ENCODE measurements at regions not wholly inside any gene's neighbourhood (a gene's known extent, or its start where the extent isn't known, plus 50 kb on each side); places are given as distances from the start of the nearest gene placed in this dataset.

DNA sequence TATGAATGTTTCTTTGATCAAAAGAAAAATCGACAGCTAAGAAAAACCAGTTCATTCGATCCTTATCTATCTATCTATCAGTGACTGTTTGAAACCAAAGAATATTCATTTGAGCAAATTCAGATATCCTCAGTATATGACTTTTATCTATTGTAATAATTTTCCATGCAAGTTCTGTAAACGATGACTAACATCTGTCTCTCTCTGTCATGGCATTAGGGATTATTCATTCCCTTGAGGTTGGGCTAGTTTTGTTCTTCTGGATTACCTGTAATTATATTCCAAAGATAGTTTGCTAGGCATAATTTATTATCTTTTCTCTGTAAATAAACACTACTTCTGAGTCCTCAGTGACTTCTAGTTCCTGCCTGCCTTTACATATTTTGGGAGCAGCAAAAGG is 497.7 kb upstream of the CDH11 start:
- CTCF ChIA-PET: no interaction called here
- DNase-seq (ENCODE audit: low read depth): no peak
- TF ChIP-seq, protein P1, sequence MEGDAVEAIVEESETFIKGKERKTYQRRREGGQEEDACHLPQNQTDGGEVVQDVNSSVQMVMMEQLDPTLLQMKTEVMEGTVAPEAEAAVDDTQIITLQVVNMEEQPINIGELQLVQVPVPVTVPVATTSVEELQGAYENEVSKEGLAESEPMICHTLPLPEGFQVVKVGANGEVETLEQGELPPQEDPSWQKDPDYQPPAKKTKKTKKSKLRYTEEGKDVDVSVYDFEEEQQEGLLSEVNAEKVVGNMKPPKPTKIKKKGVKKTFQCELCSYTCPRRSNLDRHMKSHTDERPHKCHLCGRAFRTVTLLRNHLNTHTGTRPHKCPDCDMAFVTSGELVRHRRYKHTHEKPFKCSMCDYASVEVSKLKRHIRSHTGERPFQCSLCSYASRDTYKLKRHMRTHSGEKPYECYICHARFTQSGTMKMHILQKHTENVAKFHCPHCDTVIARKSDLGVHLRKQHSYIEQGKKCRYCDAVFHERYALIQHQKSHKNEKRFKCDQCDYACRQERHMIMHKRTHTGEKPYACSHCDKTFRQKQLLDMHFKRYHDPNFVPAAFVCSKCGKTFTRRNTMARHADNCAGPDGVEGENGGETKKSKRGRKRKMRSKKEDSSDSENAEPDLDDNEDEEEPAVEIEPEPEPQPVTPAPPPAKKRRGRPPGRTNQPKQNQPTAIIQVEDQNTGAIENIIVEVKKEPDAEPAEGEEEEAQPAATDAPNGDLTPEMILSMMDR (IDR thresholded peaks at IDR 0.05; ENCODE audit: insufficient read depth, low read depth, low read length): no peak
- H3K36me3 ChIP-seq (ENCODE audit: control insufficient read depth, insufficient read depth, low read length): no peaks in the 10 kb centered on the region
- no peak overlapping the region for H3K4me3 ChIP-seq (ENCODE audit: low read depth, low read length)
- no peaks in the 10 kb centered on the region; the same call in 1 of the 2 replicates for H3K27me3 ChIP-seq (ENCODE audit: control insufficient read depth, insufficient read depth, low read length)
- POLR2A ChIA-PET: no interaction called here

DNA sequence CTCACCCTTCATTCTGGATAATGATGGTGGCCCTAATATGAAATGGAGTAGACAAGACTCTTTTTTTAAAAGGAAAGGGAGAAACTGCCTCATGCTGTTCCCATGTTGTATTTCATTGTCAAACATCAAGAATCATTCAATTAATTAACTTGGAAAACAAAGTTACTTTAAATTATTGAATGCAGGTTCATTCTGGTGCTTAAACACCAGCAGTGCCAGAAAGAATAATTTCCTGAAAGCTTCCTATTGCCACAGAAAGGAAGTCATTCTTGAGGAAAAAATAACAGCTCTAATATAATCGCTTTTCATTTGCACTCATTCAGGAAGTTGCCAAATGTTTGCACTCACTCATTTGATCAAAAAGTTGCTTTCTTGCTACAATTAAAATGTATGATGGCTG is 497.1 kb upstream of the CDH11 start:
- DNase-seq (ENCODE audit: low read depth): no peak

DNA sequence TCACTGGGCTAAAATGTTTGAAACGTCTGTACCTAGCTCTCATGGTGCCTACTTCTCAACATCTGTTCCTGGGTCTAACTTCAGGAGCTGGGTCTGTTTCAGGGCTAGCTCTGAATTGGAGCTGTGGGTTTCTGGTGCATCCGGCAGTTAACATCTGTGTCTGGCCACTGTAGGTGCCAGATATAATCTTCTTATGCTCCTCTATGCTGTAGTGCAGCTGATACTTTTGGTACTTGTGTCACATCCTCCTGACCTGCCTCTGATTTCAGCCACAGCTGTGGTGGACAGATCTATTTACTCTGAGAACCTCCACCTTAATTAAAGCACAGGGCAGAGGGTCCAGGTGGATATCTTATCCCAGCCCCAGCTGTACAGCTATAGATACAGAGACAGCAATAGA is 496.5 kb upstream of the CDH11 start:
- ChIA-PET CTCF (interaction anchor here (0.7 to 1.5 kb wide), 2 partner anchors 18 to 37 kb away, joined by 3 read pairs; no protein-coding TSS in a partner anchor), POLR2A (no interaction called here)
- TF ChIP-seq, protein P1 (IDR thresholded peaks at IDR 0.05; ENCODE audit: insufficient read depth, low read depth, low read length): no peak
- no peaks in the 10 kb centered on the region; the same call in 1 of the 2 replicates for H3K27me3 ChIP-seq (ENCODE audit: control insufficient read depth, insufficient read depth, low read length)
- H3K4me3 ChIP-seq (ENCODE audit: low read depth, low read length): no peak overlapping the region
- DNase-seq (ENCODE audit: low read depth): no peak
- no peaks in the 10 kb centered on the region for H3K36me3 ChIP-seq (ENCODE audit: control insufficient read depth, insufficient read depth, low read length)

More for the DNA sequence above, 497.1 kb upstream of the CDH11 start:
- H3K4me3 ChIP-seq (ENCODE audit: low read depth, low read length): no peak overlapping the region
- H3K36me3 ChIP-seq (ENCODE audit: control insufficient read depth, insufficient read depth, low read length): no peaks in the 10 kb centered on the region
- no peaks in the 10 kb centered on the region; the same call in 1 of the 2 replicates for H3K27me3 ChIP-seq (ENCODE audit: control insufficient read depth, insufficient read depth, low read length)
- ChIA-PET POLR2A (no interaction called here), CTCF (interaction anchor here (0.7 to 1.5 kb wide), 2 partner anchors 19 to 36 kb away, joined by 3 read pairs; no protein-coding TSS in a partner anchor)
- TF ChIP-seq, protein P1 (IDR thresholded peaks at IDR 0.05; ENCODE audit: insufficient read depth, low read depth, low read length): no peak

DNA sequence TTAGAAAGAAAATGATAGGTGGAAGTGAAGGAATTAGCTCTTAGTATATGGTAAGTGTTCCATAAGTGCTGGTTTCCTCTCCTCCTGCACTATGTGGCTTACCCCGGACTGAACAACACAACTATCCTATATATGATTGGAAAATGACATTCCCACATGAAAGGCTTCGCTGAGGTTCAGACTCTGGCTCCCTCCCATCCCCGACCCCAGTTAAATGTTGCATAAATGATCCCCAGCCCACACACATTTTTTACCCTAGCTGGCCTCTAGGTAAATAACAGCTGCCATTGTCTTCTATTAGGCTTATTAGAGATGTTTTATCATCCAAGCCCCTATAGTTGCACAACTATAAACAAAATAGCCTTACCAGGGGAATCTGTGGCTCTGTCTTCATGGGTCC is 495.6 kb upstream of the CDH11 start:
- H3K36me3 ChIP-seq (ENCODE audit: control insufficient read depth, insufficient read depth, low read length): no peaks in the 10 kb centered on the region
- TF ChIP-seq, protein P1 (IDR thresholded peaks at IDR 0.05; ENCODE audit: insufficient read depth, low read depth, low read length): no peak
- no peak overlapping the region for H3K4me3 ChIP-seq (ENCODE audit: low read depth, low read length)
- DNase-seq (ENCODE audit: low read depth): no peak
- H3K27me3 ChIP-seq (ENCODE audit: control insufficient read depth, insufficient read depth, low read length): no peaks in the 10 kb centered on the region; the same call in 1 of the 2 replicates
- POLR2A ChIA-PET: interaction anchor here (1.2 kb wide), 1 partner anchor 17 kb away, joined by 8 read pairs; no protein-coding TSS in a partner anchor
- CTCF ChIA-PET: interaction anchor here (0.7 to 1.5 kb wide), 3 partner anchors 9 to 1066 kb away, joined by 3 to 4 read pairs (median 3); no protein-coding TSS in a partner anchor

DNA sequence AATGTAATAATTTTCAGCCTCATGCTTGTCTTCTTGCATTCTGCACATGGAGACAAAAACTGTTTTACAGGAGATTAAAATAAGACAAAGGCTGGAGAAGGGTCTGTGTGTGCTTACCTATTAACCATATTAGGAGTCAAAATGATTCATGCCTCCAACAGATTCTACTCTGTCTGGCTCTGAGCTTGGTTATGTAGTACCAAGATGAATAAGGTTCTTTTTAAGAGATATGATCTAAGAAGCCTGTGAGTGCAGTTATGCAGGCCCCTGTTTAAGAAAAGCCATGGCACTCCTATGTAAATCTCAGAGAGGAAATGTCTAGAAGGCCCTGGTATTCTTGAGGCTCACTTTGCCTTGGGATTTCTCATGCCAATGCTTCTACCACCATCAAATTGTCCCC is 486.6 kb upstream of the CDH11 start:
- ChIA-PET CTCF (interaction anchor here (0.6 to 1.3 kb wide), 4 partner anchors 8 to 96 kb away, joined by 3 to 4 read pairs (median 3); no protein-coding TSS in a partner anchor), POLR2A (no interaction called here)
- TF ChIP-seq, protein P1 (IDR thresholded peaks at IDR 0.05; ENCODE audit: insufficient read depth, low read depth, low read length): no peak
- Histone ChIP-seq H3K4me3 (ENCODE audit: low read depth, low read length) (no peak overlapping the region), H3K36me3 (ENCODE audit: control insufficient read depth, insufficient read depth, low read length) (no peaks in the 10 kb centered on the region), H3K27me3 (ENCODE audit: control insufficient read depth, insufficient read depth, low read length) (no peaks in the 10 kb centered on the region)
- DNase-seq (ENCODE audit: low read depth): no peak
